CD8-positive, alpha-beta memory T cell (primary cell): ENCODE measurements at regions not wholly inside any gene's neighbourhood (a gene's known extent, or its start where the extent isn't known, plus 50 kb on each side); places are given as distances from the start of the nearest gene placed in this dataset.
"Not testable (repeated sequence)": the region's sequence is repeated elsewhere in the genome, so short reads cannot be mapped to it uniquely, and the experiment has no call there.

Experiments
- CTCF ChIA-PET: fragments of 350-600 bp; sonication (Branson Sonifier 250); formaldehyde crosslinking; loops from one replicate; lab custom pipeline; 2021; ENCODE audit warnings: antibody characterized with exemption; lab: Charles Lee
- POLR2A ChIA-PET: fragments of 350-600 bp; sonication (Branson Sonifier 250); formaldehyde crosslinking; loops from one replicate; lab custom pipeline; 2021; ENCODE audit warnings: antibody characterized with exemption; lab: Charles Lee
- DNase-seq, 5 donors: peaks; one replicate each; pipeline versions ENCODE4 v3.0.0 to v3.0.0-alpha.2; 2020 to 2022; ENCODE audit warnings: mixed read lengths in 1 of 5
- H3K27ac ChIP-seq: one replicate; pipeline ENCODE4 v1.7.0; 2013; ENCODE audit warnings: low read depth, mild to moderate bottlenecking, low read length, moderate library complexity
- H3K27me3 ChIP-seq: 2 replicates; pipeline ENCODE4 v1.7.0; 2013; ENCODE audit warnings: low read length, mild to moderate bottlenecking; ENCODE audit not compliant: insufficient read depth, poor library complexity, severe bottlenecking
- H3K36me3 ChIP-seq: 2 replicates; pipeline ENCODE4 v1.7.0; 2013; ENCODE audit warnings: mild to moderate bottlenecking, low read length, moderate library complexity; ENCODE audit not compliant: insufficient read depth
- H3K4me1 ChIP-seq: 2 replicates; pipeline ENCODE4 v1.7.0; 2013; ENCODE audit warnings: mild to moderate bottlenecking, low read length, moderate library complexity; ENCODE audit not compliant: insufficient read depth
- H3K4me3 ChIP-seq: 2 replicates; pipeline ENCODE4 v1.7.0; 2013; ENCODE audit warnings: mild to moderate bottlenecking, low read length
- H3K9me3 ChIP-seq: 2 replicates; pipeline ENCODE4 v1.7.0; 2013; ENCODE audit warnings: mild to moderate bottlenecking, low read length
- H3K27ac Mint-ChIP-seq, 8 donors: one replicate each; pipeline ENCODE4 v1.8.0; 2020 to 2021; ENCODE audit warnings: mixed read lengths in 8 of 8, mild to moderate bottlenecking in 6 of 8, inconsistent platforms in 3 of 8, moderate library complexity in 3 of 8
- H3K27me3 Mint-ChIP-seq, 2 donors: one replicate each; pipeline ENCODE4 v1.8.0; 2020 to 2021; ENCODE audit warnings: mixed read lengths in 2 of 2, mild to moderate bottlenecking in 1 of 2, moderate library complexity in 1 of 2
- H3K36me3 Mint-ChIP-seq, 3 donors: one replicate each; pipeline ENCODE4 v1.8.0; 2020 to 2021; ENCODE audit warnings: mixed read lengths in 3 of 3, inconsistent platforms in 1 of 3, mild to moderate bottlenecking in 1 of 3
- H3K4me1 Mint-ChIP-seq, 3 donors: one replicate each; pipeline ENCODE4 v1.8.0; 2020 to 2021; ENCODE audit warnings: mixed read lengths in 3 of 3, inconsistent platforms in 1 of 3, mild to moderate bottlenecking in 1 of 3
- H3K4me3 Mint-ChIP-seq, 7 donors: one replicate each; pipeline ENCODE4 v1.8.0; 2020 to 2021; ENCODE audit warnings: mixed read lengths in 7 of 7, mild to moderate bottlenecking in 6 of 7, moderate library complexity in 4 of 7, inconsistent platforms in 2 of 7
- H3K9me3 Mint-ChIP-seq, 5 donors: one replicate each; pipeline ENCODE4 v1.8.0; 2020 to 2022; ENCODE audit warnings: mixed read lengths in 5 of 5, mild to moderate bottlenecking in 3 of 5, moderate library complexity in 2 of 5, inconsistent platforms in 1 of 5

DNA sequence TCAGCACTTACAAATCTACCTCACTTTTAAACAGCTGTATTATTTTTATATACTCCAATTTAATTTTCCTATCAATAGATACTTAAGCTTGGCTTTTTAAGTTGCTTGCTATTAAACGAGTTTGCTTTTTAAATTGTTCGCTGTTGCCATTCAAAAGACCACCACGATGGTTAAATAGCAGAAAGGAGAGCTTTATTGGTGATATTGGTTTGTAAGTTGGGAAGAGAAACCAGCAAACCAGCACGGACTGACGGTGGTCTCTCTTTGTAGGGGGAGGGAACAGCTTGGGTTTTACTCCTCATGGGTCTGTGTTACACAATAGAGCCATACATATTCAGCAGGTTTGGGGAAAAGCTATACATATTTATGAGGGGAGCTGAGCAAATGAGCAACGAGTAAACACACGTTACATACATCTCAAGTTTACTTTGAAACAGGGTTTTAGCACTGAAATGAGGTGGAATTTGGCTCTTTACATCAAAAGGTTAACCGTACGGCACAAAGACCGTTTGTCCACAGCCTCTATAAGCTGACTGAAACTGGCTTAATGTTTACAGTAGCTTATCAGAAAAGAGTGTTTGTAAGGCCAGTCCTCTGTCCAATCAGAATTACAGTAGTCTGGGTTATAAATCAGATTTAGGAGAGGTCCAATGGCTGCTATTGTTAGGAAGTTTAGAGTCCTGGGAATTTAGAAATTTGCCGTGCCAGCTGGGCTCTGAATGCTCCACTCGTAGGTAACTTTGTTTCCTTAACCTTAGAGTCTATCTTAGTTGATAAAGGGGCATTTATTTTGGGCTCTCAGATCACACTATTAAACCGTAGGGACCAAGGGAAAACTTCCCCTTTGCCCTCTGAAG is 69.7 kb upstream of the DHRS4 start:
- no peak for DNase-seq
- no peak overlapping the region for H3K4me3 ChIP-seq
- CTCF ChIA-PET = interaction anchor here (1.3 kb wide), 1 partner anchor 251 kb away, joined by 4 read pairs; no protein-coding TSS in a partner anchor
- H3K9me3 Mint-ChIP-seq = peaks cover 2 to 14% (median 4%) of the 10 kb centered on the region in 5 donors
- no peaks in the 10 kb centered on the region for H3K4me1 ChIP-seq
- H3K27ac ChIP-seq = no peak overlapping the region
- no peaks in the 10 kb centered on the region for H3K9me3 ChIP-seq
- no peaks in the 10 kb centered on the region for H3K27me3 ChIP-seq
- H3K36me3 ChIP-seq = no peaks in the 10 kb centered on the region
- peaks cover 0 to 5% (median 0%) of the 10 kb centered on the region in 3 donors for H3K36me3 Mint-ChIP-seq
- no peak overlapping the region for H3K27ac Mint-ChIP-seq
- H3K27me3 Mint-ChIP-seq = peaks cover 17 to 37% of the 10 kb centered on the region in 2 donors
- POLR2A ChIA-PET = no interaction called here
- H3K4me1 Mint-ChIP-seq = no peaks in the 10 kb centered on the region
- H3K4me3 Mint-ChIP-seq = no peak overlapping the region

DNA sequence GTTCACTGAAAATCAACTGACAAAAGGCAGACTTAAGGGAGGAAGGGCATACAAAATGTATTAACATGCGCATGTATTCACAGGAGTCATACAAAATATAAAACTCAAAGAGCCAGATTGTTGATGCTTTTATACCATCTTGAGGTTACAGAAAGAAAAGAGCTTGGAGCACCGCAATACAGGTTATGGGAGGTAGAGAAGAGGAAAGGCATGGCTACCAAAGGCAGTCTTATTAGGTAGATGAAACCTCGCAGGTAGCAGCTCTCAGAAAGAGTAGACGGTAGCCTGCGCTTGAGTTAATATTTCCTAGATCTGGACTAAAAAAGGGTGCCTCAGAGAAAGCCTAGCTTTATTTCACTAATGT is 69.0 kb upstream of the DHRS4 start:
- no peaks in the 10 kb centered on the region for H3K4me1 ChIP-seq

DNA sequence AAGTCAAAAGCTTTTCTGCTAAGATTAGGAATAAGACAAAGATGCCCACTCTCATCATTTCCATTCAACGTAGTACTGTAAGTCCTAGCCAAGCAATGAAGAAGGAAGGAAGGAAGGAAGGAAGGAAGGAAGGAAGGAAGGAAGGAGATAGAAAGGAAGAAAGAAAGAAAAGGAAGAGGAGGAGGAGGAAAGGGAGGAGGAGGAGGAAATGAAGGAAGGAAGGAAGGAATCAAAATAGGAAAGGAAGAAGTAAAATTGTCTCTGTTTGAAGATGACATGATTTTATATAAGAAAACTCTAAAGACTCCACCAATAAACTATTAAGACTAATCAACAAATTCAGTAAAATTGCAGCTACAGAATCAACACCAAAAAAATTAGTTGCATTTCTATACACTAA is 66.0 kb upstream of the DHRS4 start:
- no peak for DNase-seq
- Mint-ChIP-seq H3K27me3 (peaks cover 20 to 60% of the 10 kb centered on the region in 2 donors), H3K4me3 (no peak overlapping the region), H3K36me3 (peaks cover 0 to 5% (median 0%) of the 10 kb centered on the region in 3 donors), H3K9me3 (peaks cover 2 to 14% (median 4%) of the 10 kb centered on the region in 5 donors), H3K4me1 (no peaks in the 10 kb centered on the region), H3K27ac (no peak overlapping the region)
- H3K36me3 ChIP-seq = no peaks in the 10 kb centered on the region
- no peaks in the 10 kb centered on the region for H3K4me1 ChIP-seq
- ChIA-PET CTCF (no interaction called here), POLR2A (no interaction called here)
- H3K27ac ChIP-seq = no peak overlapping the region
- no peak overlapping the region for H3K4me3 ChIP-seq
- H3K9me3 ChIP-seq = no peaks in the 10 kb centered on the region
- H3K27me3 ChIP-seq = no peaks in the 10 kb centered on the region

More for the DNA sequence above, 69.0 kb upstream of the DHRS4 start:
- Mint-ChIP-seq H3K4me3 (no peak overlapping the region), H3K9me3 (peaks cover 2 to 14% (median 4%) of the 10 kb centered on the region in 5 donors), H3K4me1 (no peaks in the 10 kb centered on the region), H3K36me3 (peaks cover 0 to 5% (median 0%) of the 10 kb centered on the region in 3 donors), H3K27ac (no peak overlapping the region), H3K27me3 (peaks cover 17 to 41% of the 10 kb centered on the region in 2 donors)
- no peak for DNase-seq
- ChIA-PET POLR2A (no interaction called here), CTCF (interaction anchor here (1.3 kb wide), 1 partner anchor 252 kb away, joined by 4 read pairs; no protein-coding TSS in a partner anchor)
- Histone ChIP-seq H3K36me3 (no peaks in the 10 kb centered on the region), H3K9me3 (no peaks in the 10 kb centered on the region), H3K27me3 (no peaks in the 10 kb centered on the region), H3K4me3 (no peak overlapping the region), H3K27ac (no peak overlapping the region)

DNA sequence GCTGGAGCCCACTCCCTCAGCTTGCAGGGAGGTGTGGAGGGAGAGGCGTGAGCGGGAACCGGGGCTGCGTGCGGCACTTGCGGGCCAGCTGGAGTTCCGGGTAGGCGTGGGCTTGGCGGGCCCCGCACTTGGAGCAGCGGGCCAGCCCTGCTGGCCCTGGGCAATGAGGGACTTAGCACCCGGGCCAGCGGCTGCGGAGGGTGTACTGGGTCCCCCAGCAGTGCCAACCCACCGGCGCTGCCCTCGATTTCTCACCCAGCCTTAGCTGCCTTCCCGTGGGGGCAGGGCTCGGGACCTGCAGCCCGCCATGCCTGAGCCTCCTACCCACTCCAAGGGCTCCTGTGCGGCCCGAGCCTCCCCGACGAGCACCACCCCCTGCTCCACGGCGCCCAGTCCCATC is 61.9 kb upstream of the DHRS4 start:
- H3K36me3 Mint-ChIP-seq, H3K27me3 ChIP-seq, H3K4me3 ChIP-seq, CTCF ChIA-PET, H3K27ac Mint-ChIP-seq, H3K36me3 ChIP-seq, H3K9me3 ChIP-seq, H3K4me1 Mint-ChIP-seq, POLR2A ChIA-PET, H3K4me1 ChIP-seq, H3K4me3 Mint-ChIP-seq, H3K27ac ChIP-seq, DNase-seq: not testable (repeated sequence)
- peaks cover 13 to 68% of the 10 kb centered on the region in 2 donors for H3K27me3 Mint-ChIP-seq
- peaks cover 2 to 14% (median 4%) of the 10 kb centered on the region in 5 donors for H3K9me3 Mint-ChIP-seq

DNA sequence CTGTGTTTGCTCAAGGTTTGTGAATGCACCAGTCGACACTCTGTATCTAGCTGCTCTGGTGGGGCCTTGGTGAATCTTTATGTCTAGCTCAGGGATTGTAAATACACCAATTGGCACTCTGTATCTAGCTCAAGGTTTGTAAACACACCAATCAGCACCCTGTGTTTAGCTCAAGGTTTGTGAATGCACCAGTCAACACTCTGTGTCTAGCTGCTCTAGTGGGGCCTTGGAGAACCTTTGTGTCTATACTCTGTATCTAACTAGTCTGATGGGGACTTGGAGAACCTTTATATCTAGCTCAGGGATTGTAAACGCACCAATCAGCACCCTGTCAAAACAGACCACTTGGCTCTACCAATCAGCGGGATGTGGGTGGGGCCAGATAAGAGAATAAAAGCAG is 61.3 kb upstream of the DHRS4 start:
- H3K27ac ChIP-seq, POLR2A ChIA-PET, H3K4me1 Mint-ChIP-seq, H3K36me3 ChIP-seq, DNase-seq, CTCF ChIA-PET, H3K27ac Mint-ChIP-seq, H3K36me3 Mint-ChIP-seq, H3K4me3 ChIP-seq, H3K4me3 Mint-ChIP-seq, H3K27me3 ChIP-seq, H3K4me1 ChIP-seq, H3K9me3 ChIP-seq: not testable (repeated sequence)
- peaks cover 2 to 13% (median 3%) of the 10 kb centered on the region in 5 donors for H3K9me3 Mint-ChIP-seq
- H3K27me3 Mint-ChIP-seq = peaks cover 9 to 63% of the 10 kb centered on the region in 2 donors

- H3K4me1 Mint-ChIP-seq = no peaks in the 10 kb centered on the region
- Histone ChIP-seq H3K9me3 (no peaks in the 10 kb centered on the region), H3K27me3 (no peaks in the 10 kb centered on the region), H3K4me3 (no peak overlapping the region), H3K36me3 (no peaks in the 10 kb centered on the region), H3K27ac (no peak overlapping the region), H3K4me1 (no peaks in the 10 kb centered on the region)
- H3K9me3 Mint-ChIP-seq = no peaks in the 10 kb centered on the region
- DNase-seq = no peak
- ChIA-PET CTCF (no interaction called here), POLR2A (no interaction called here)
- H3K4me3 Mint-ChIP-seq = no peak overlapping the region
- H3K27ac Mint-ChIP-seq = no peak overlapping the region
- peaks cover 5 to 40% of the 10 kb centered on the region in 2 donors for H3K27me3 Mint-ChIP-seq
- H3K36me3 Mint-ChIP-seq = no peaks in the 10 kb centered on the region
Observed at GRCh38 chr14:23894362-23895052, 59.1 kb upstream of the DHRS4 start.

DNA sequence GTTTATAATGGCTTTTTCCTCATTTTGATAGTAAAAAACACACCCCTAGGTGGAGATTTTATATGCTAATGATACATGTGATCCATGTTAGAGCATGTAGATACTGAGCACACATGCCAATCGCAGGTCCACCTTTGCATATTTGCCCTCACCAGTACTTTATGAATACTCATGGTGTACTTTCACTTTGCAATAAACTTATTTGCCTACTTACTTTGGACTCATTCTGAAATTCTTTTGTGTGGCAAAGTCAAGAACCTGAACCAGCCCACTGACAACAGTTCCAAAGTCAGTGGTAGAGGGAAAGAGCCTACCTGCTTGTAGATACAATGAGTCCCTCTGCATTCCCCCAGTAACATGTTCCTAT is 58.5 kb upstream of the DHRS4 start:
- POLR2A ChIA-PET = no interaction called here
- Histone ChIP-seq H3K4me3 (no peak overlapping the region), H3K4me1 (no peaks in the 10 kb centered on the region), H3K27me3 (no peaks in the 10 kb centered on the region), H3K36me3 (no peaks in the 10 kb centered on the region), H3K9me3 (no peaks in the 10 kb centered on the region), H3K27ac (no peak overlapping the region)
- no peak for DNase-seq
- no peaks in the 10 kb centered on the region for H3K4me1 Mint-ChIP-seq
- H3K27ac Mint-ChIP-seq = no peak overlapping the region
- CTCF ChIA-PET = no interaction called here
- H3K27me3 Mint-ChIP-seq = peaks cover 5 to 42% of the 10 kb centered on the region in 2 donors
- H3K4me3 Mint-ChIP-seq = no peak overlapping the region
- no peaks in the 10 kb centered on the region for H3K9me3 Mint-ChIP-seq
- H3K36me3 Mint-ChIP-seq = peaks cover 0 to 4% (median 0%) of the 10 kb centered on the region in 3 donors

DNA sequence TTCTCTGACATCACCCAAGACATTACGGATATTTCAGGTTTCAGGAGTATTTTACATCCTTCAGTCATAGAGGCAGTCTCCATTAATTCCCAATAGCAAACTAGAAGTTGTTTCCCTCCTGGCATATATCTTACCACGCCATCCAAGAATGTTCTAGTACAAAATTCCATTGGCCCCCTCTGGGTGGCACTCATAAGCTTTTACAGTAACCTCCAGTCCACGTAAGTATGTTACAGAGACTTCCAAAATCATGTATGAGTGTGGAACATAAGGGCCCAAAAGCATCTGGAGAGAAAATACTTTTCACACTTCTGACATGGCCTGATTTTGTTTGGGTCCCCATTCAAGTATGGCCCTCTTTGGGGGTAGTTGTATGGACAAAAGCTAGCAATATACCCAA is 58.1 kb upstream of the DHRS4 start:
- ChIA-PET CTCF (interaction anchor here (0.5 kb wide), 1 partner anchor 335 kb away, joined by 3 read pairs; no protein-coding TSS in a partner anchor), POLR2A (no interaction called here)
- no peak overlapping the region for H3K27ac ChIP-seq
- H3K4me3 ChIP-seq = no peak overlapping the region
- no peaks in the 10 kb centered on the region for H3K36me3 ChIP-seq
- H3K4me1 ChIP-seq = no peaks in the 10 kb centered on the region
- Mint-ChIP-seq H3K9me3 (no peaks in the 10 kb centered on the region), H3K4me3 (no peak overlapping the region), H3K27ac (no peak overlapping the region), H3K27me3 (peaks cover 4 to 42% of the 10 kb centered on the region in 2 donors), H3K4me1 (no peaks in the 10 kb centered on the region), H3K36me3 (peaks cover 0 to 7% (median 0%) of the 10 kb centered on the region in 3 donors)
- H3K9me3 ChIP-seq = no peaks in the 10 kb centered on the region
- no peak for DNase-seq
- H3K27me3 ChIP-seq = peaks cover 3% of the 10 kb centered on the region
